GM18861 (cell line): ENCODE measurements at regions not wholly inside any gene's neighbourhood (a gene's known extent, or its start where the extent isn't known, plus 50 kb on each side); places are given as distances from the start of the nearest gene placed in this dataset.
"Not testable (repeated sequence)": the region's sequence is repeated elsewhere in the genome, so short reads cannot be mapped to it uniquely, and the experiment has no call there.

ENCODE experiments used
- ATAC-seq: cut with Tn5 transposase; IDR thresholded peaks from one replicate; pipeline ENCODE4 v1.9.1; 2021; ENCODE audit not compliant: unreplicated experiment

GRCh38 chr1:94675373-94675772 is 133.8 kb upstream of the F3 start:
- ATAC-seq, result no peak

GRCh38 chr1:94674876-94675275 is 133.3 kb upstream of the F3 start:
- ATAC-seq, result no peak

DNA sequence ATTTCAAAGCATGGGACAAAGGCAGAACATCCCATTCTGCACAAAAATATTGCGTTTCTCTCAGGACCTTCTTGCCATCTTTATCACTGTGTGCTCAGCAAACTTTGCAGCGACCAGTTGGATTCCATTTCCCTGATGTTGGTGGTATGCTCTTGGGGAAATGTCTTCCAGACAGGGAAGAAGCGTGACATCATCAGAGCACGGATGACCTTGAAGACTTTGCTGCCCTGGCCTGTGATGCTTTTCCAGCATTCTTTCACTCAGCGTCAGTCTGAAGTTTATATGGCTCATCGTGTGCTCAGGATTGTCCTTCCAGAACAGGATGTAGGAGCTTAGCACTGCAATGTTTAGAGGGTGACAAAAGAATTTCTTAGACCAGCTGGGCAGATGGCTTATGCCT is 131.4 kb upstream of the F3 start:
- ATAC-seq, result no peak

DNA sequence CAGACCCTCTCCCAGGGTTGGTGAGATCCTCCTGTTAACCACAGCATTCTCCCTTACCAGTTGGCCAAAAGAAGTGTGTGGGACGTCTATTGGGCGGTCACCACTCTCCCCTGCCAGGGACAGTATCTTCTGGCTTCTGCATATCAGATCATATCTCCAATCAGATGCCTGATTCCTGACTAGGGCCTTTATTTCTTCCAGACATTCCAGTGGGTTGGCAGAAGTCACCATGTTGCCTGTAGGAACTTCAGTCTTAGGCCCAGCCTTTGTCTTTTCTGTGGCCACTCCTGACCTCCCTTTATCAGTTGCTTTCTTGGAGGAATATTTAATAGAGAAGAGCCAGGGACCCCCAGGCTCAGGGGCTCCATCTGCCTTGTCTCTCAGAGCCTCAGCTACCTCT is 130.4 kb upstream of the F3 start:
- ATAC-seq, result no peak

DNA sequence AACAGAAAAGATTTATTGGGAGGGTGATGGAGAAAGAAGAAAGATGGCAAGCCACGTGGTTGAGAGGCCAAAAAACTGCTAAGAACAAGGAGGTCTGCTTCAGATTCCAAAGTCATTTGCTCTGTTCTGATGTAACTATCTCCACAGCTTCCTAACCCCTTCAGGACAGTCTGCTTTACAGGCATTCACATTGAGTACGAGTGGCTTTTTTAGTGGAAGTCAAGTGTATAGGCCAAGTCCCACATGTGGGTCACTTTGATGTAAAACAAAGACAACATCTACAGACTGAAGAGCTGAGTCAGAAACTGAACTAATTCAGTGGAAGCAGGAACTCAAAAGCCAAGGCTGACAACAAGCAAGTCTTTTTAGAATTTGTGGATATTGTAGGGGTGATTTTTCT is 128.7 kb upstream of the F3 start:
- no peak for ATAC-seq

GRCh38 chr1:94669198-94669597 is 127.6 kb upstream of the F3 start:
- ATAC-seq, result no peak

DNA sequence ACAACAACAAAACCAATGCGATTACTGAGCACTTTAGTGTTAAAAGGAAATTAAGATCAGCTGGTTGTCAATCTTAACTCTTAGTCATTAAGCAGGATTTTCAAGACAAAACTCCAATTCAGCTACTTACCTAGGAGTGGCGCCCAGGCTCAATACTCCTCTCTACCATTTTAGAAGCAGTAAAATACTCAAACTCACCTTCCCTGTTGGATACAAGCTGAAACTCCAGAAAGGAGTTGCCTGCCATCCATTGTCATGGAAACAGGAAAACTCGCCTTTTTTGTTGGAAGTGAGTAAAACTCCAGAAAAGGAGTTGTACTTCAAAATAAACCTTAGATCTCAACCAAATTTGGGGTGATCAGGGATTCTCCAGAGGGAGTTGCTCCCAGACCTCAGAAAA is 127.0 kb upstream of the F3 start:
- no peak for ATAC-seq

GRCh38 chr1:94667818-94668217 is 126.3 kb upstream of the F3 start:
- ATAC-seq, result no peak

DNA sequence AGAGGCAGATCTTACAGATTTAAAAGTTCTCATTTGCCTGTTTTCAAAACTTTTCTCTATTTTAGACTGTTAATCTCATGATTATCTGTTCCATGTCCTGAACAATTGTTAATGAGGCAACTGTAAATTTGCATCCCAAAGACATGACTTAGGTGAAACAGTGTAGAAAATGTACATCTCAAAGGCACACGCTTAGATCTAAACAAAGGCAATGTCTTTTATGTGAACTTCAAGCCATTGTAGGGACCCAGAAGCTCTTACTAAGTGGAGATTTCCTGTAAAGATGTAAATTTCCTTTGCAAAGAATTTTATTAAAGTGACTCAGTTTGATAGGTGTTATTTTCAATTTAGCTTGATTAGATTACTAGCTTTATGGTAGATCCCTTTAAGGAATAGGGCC is 125.2 kb upstream of the F3 start:
- no peak for ATAC-seq

DNA sequence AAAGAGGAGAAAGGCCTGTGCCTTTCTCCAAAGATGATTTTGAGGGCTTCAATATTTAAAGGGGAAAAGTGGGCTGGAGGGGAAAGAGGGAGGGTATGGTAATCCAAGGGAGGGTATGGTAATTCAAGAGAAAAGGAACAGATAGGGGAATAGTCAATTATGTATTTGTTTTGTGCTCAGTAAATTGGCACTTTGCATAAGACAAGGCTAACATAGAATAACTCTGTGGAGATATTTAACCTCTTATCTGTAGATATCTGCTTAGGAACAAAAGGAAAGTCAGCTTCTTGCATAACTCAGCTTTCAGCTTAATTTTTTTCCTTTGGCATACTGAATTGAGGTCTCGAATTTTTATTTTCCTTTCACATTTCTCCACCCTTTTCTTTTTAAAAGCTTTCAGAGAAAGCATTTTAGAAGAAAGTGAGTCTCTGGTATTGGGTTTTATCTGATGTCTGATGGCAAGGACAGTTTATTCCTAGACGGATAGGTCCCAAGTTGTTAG is 119.9 kb upstream of the F3 start:
- ATAC-seq, result no peak

GRCh38 chr1:94660994-94661393 is 119.4 kb upstream of the F3 start:
- ATAC-seq, result no peak

DNA sequence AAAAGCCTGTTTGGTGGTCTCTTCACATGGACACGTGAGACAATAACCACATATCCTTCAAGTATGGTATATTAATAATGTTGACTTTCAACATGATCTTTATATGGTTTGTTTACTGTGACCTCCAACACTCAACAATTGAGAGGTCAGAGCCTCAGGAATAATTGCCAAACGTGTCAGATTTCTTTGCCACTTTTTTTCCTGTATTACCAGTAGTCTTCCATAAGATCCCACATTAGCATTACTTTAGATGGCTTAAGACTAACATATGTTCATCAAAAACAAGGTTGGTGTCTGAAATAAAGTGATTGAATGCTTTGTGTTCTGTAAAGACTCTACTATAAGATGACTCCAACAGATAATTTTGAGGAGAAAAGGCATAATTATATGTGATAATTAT is 118.7 kb upstream of the F3 start:
- no peak for ATAC-seq

GRCh38 chr1:94659202-94659601 is 117.6 kb upstream of the F3 start:
- ATAC-seq, result not testable (repeated sequence)

GRCh38 chr1:94658221-94658620 is 116.7 kb upstream of the F3 start:
- ATAC-seq, result no peak

GRCh38 chr1:94657776-94658175 is 116.2 kb upstream of the F3 start:
- ATAC-seq, result not testable (repeated sequence)

DNA sequence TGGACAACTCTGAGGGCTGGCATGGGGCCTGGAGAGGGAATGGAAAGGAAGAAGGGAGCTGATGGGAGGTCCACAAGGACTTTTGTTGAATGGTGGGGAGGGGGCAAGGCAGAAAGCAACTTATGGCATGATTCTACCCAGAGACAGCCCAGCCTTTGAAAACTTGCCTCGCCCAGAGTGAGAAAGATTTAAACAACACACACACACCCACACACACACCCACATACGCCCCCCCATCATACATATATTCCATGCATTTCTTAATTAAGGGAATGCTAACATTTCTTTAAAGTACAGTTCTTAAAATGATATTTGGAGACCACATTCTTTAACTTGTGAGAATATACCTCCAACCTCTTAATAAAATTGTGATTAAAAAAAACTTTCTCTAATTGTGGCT is 115.4 kb upstream of the F3 start:
- no peak for ATAC-seq

DNA sequence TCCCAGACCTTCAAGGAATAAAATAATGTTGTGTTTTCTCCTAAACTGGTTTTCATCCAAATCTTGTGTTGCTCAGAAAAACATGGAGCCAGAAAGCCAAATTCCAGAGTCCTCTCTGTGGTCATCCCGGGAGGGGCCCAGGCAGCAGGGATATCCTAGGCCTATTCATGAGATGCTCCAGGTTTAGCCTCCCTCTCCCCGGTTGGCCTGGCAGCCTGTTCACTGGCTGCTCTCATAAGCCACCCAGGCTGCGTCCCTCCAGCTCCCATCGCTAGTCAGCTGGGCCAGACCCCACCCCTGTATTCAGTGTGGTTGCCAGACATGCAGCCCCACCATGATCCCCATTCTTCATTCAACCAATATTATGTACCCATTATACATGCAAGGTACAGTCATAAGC is 113.4 kb upstream of the F3 start:
- no peak for ATAC-seq

- ATAC-seq, result no peak
Observed at GRCh38 chr1:94654459-94654858, 112.9 kb upstream of the F3 start.

GRCh38 chr1:94654031-94654430 is 112.5 kb upstream of the F3 start:
- no peak for ATAC-seq

- no peak for ATAC-seq
Observed at GRCh38 chr1:94653454-94653853, 111.9 kb upstream of the F3 start.

DNA sequence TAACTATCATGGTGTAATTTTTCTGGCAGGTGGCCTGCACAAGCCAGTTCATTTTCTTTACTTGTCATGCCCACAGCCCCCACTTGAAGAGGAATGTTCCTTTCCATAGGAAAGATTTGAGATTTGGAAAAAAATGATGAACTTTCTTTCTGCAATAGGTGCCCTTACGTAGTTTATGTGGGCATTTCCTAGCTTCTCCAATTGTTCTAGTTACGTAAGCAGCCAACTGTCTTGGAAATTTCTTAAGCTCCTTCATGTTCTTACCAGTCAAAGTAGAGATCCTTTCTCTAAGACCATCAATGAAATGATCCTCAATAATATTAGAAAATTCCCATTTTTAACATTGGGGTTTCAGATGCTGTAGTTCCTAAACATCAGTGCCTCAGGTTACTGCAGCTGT is 109.5 kb upstream of the F3 start:
- no peak for ATAC-seq

- no peak for ATAC-seq
Observed at GRCh38 chr1:94650301-94650700, 108.7 kb upstream of the F3 start.

DNA sequence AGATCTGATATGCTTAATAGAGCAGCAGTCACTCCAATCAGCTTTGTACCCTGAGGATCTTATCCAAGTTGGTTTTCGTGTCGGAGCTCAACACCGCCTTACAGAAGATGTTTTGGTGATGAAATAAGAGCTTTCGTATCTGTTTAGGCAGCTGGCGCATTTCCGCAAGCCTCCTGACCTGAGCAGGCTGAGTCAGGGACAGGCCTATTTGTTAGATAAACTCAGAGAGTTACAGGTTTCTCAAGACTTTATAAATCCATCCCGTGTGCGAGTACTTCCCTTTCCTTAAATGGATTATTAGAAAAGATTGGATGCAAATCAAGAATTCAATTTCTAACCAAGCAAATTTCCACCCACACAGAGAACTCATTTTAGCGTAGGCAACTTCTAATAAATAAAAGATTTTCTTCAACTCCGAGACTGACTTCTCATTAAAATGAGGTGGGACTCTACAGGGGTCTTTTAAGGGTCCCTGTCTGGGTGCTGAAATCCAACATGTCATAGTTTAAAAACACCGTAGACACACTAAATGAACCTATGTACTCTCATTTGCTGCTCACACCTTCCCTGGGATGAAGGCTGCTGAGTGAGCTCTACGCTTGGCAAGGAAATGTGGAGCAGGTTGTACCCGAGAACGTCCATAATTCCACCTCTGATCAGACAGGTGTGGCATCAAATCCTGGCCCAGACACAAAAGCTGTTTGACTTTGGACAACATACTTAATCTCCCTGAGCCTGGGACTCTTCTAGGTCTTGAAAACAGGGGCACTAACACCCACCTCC is 106.9 kb upstream of the F3 start:
- no peak for ATAC-seq
